Keratinocyte (primary cell): ENCODE measurements at regions not wholly inside any gene's neighbourhood (a gene's known extent, or its start where the extent isn't known, plus 50 kb on each side); places are given as distances from the start of the nearest gene placed in this dataset.

Experiments used
- DNase-seq: peaks from one replicate; pipeline ENCODE4 v3.0.0-alpha.2; 2011; ENCODE audit warnings: low read depth, missing footprints, low spot score
- FAIRE-seq: peaks from 2 replicates; lab custom pipeline; 2011; peaks lifted over from hg19 to GRCh38; lab: Jason Lieb, UNC
- H2AFZ ChIP-seq: 2 replicates; pipeline ENCODE4 v1.6.0; 2012; ENCODE audit warnings: low read length, control low read depth, inconsistent platforms; ENCODE audit not compliant: control insufficient read depth
- H3K27ac ChIP-seq: 2 replicates; pipeline ENCODE4 v1.5.1; 2011; ENCODE audit warnings: low read length; ENCODE audit not compliant: control insufficient read depth, insufficient read depth
- H3K27me3 ChIP-seq: 3 replicates; pipeline ENCODE4 v1.6.0; 2011; ENCODE audit warnings: low read length; ENCODE audit not compliant: control insufficient read depth, insufficient read depth; ENCODE audit errors: extremely low read depth
- H3K36me3 ChIP-seq, 2 experiments: 2 replicates in 1 of 2; 3 replicates in 1 of 2; pipeline ENCODE4 v1.5.1; 2011; ENCODE audit warnings: low read length in 2 of 2, mild to moderate bottlenecking in 1 of 2; ENCODE audit not compliant: control insufficient read depth in 2 of 2, insufficient read depth in 2 of 2; ENCODE audit errors: extremely low read depth in 1 of 2
- H3K4me1 ChIP-seq: 3 replicates; pipeline ENCODE4 v1.5.1; 2011; ENCODE audit warnings: low read length; ENCODE audit not compliant: control insufficient read depth, insufficient read depth; ENCODE audit errors: extremely low read depth
- H3K4me2 ChIP-seq: 3 replicates; pipeline ENCODE4 v1.6.0; 2011; ENCODE audit warnings: low read depth, low read length; ENCODE audit not compliant: control insufficient read depth, insufficient read depth; ENCODE audit errors: extremely low read depth
- H3K4me3 ChIP-seq, 3 experiments: fragments of 200-600 bp in 1 of 3; sonication (generic) in 1 of 3; 2 replicates in 2 of 3; 3 replicates in 1 of 3; pipeline ENCODE4 v1.5.1; 2011 to 2016; ENCODE audit warnings: low read length in 3 of 3, mild to moderate bottlenecking in 3 of 3, control low read depth in 2 of 3, inconsistent platforms in 1 of 3, low read depth in 1 of 3, mixed read lengths in 1 of 3, mixed run types in 1 of 3, moderate library complexity in 1 of 3; ENCODE audit not compliant: control insufficient read depth in 2 of 3, insufficient read depth in 2 of 3; ENCODE audit errors: extremely low read depth in 1 of 3
- H3K79me2 ChIP-seq: 2 replicates; pipeline ENCODE4 v1.6.0; 2012; ENCODE audit warnings: low read length; ENCODE audit not compliant: control insufficient read depth, insufficient read depth
- H3K9ac ChIP-seq: 3 replicates; pipeline ENCODE4 v1.6.0; 2011; ENCODE audit warnings: low read length; ENCODE audit not compliant: control insufficient read depth, insufficient read depth; ENCODE audit errors: extremely low read depth
- H3K9me1 ChIP-seq: 3 replicates; pipeline ENCODE4 v1.6.0; 2011; ENCODE audit warnings: low read length; ENCODE audit not compliant: control insufficient read depth, insufficient read depth; ENCODE audit errors: extremely low read depth
- H3K9me3 ChIP-seq: 2 replicates; pipeline ENCODE4 v1.5.1; 2012; ENCODE audit warnings: low read depth, low read length; ENCODE audit not compliant: control insufficient read depth
- H4K20me1 ChIP-seq: 3 replicates; pipeline ENCODE4 v1.6.0; 2011; ENCODE audit warnings: low read length; ENCODE audit not compliant: control insufficient read depth, insufficient read depth; ENCODE audit errors: extremely low read depth
- CTCF ChIP-seq, 3 experiments: IDR thresholded peaks in 1 of 3; conservative IDR thresholded peaks in 1 of 3; optimal IDR thresholded peaks in 1 of 3; 2 replicates in 2 of 3; 3 replicates in 1 of 3; pipeline versions ENCODE3 to v1.5.1; 2011; ENCODE audit warnings: low read length in 3 of 3, mild to moderate bottlenecking in 3 of 3, moderate library complexity in 2 of 3, control low read depth in 1 of 3, inconsistent platforms in 1 of 3; ENCODE audit not compliant: insufficient read depth in 2 of 3; ENCODE audit errors: extremely low read depth in 1 of 3
- EZH2 ChIP-seq: IDR thresholded peaks from one replicate; pipeline ENCODE4 v1.6.1; 2012; ENCODE audit warnings: inconsistent platforms, mild to moderate bottlenecking, low read length, moderate library complexity
- dilution Hi-C: fragments of 300-500 bp; cut with MboI; formaldehyde crosslinking; loops from one replicate; pipeline ENCODE4 v1.7.0; 2020; ENCODE audit warnings: low sequenced_read_pairs; ENCODE audit not compliant: extremely low pct_ligation_motif_present

- Histone ChIP-seq H2AFZ (no peak overlapping the region), H3K9ac (no peak overlapping the region), H3K36me3 (no peaks in the 10 kb centered on the region), H3K4me3 (no peak overlapping the region), H3K79me2 (no peaks in the 10 kb centered on the region), H3K9me1 (no peaks in the 10 kb centered on the region), H3K27me3 (no peaks in the 10 kb centered on the region), H3K4me2 (no peak overlapping the region), H3K4me1 (no peaks in the 10 kb centered on the region), H4K20me1 (no peaks in the 10 kb centered on the region), H3K9me3 (no peaks in the 10 kb centered on the region), H3K27ac (no peak overlapping the region)
- TF ChIP-seq CTCF (optimal IDR thresholded peaks at IDR 0.05 in 1 of 3, IDR thresholded peaks at IDR 0.05 in 1 of 3, conservative IDR thresholded peaks at IDR 0.05 in 1 of 3; ENCODE audit: extremely low read depth in 1 of 3, insufficient read depth in 2 of 3, low read length in 3 of 3), result no peak
- TF ChIP-seq EZH2, result no peak
- dilution Hi-C loops, result no loop called here
- DNase-seq, result no peak
- FAIRE-seq, result no peak
These were observed 221.3 kb downstream of the NHLRC3 start for GRCh38 chr13:39259371-39260140.

GRCh38 chr13:39263033-39263432 lies 224.8 kb downstream of the NHLRC3 start:
- no peak for DNase-seq
- H3K27me3 ChIP-seq, result no peaks in the 10 kb centered on the region
- no peaks in the 10 kb centered on the region for H3K9me1 ChIP-seq
- H4K20me1 ChIP-seq, result no peaks in the 10 kb centered on the region
- no peak overlapping the region for H3K9ac ChIP-seq
- no peak overlapping the region for H3K27ac ChIP-seq
- H3K36me3 ChIP-seq, result no peaks in the 10 kb centered on the region
- no peak overlapping the region for H3K4me3 ChIP-seq
- no peaks in the 10 kb centered on the region for H3K79me2 ChIP-seq
- no peak overlapping the region for H3K4me2 ChIP-seq
- TF ChIP-seq EZH2 (no peak), CTCF (optimal IDR thresholded peaks at IDR 0.05 in 1 of 3, IDR thresholded peaks at IDR 0.05 in 1 of 3, conservative IDR thresholded peaks at IDR 0.05 in 1 of 3; ENCODE audit: extremely low read depth in 1 of 3, insufficient read depth in 2 of 3, low read length in 3 of 3) (peak; percentile 53 to 81 (median 73))
- peak; percentile 89 for FAIRE-seq
- H2AFZ ChIP-seq, result no peak overlapping the region
- no peaks in the 10 kb centered on the region for H3K4me1 ChIP-seq
- peaks cover 3% of the 10 kb centered on the region for H3K9me3 ChIP-seq
- dilution Hi-C loops, result no loop called here
